ENCODE measurements at regions not wholly inside any gene's neighbourhood (a gene's known extent, or its start where the extent isn't known, plus 50 kb on each side); places are given as distances from the start of the nearest gene placed in this dataset.

DNA sequence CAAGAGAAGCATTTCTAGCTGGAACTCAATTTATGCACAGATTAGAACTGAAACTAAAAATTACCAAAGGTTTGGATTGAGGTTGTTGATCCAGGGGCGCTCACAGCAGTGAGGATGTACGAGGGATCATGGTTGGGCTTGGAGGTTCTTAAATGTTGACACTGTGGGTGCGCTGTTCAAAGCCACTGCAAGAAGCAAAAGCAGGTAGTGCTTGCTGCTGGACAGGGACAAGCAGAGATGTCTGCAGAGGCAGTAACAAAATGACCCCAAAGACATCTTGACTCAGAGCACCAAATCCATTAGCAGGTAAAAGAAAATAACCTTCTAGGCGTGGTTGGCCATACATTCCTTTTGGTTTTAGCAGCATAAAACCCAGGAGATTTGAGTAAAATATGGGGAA is 468.4 kb downstream of the ZSWIM6 start:
- no peak for DNase-seq

DNA sequence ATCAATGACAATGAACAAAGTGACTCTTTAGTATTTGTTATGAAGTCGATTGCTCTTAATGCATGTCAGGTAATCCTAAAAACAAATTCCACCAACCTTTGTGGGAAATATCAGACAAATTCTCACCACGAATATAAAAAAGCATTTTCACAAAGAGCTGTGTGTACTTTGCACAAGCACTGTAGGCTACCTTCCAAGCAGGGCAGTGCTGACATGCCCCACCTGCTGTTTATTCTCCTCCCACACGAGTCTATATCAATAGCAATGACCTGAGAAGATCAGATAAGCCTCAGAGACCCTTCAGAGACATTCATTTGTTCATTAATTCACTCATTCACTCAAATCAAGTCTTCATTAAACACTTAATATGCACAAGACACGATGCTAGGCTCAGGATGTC is 469.1 kb downstream of the ZSWIM6 start:
- DNase-seq, result no peak

DNA sequence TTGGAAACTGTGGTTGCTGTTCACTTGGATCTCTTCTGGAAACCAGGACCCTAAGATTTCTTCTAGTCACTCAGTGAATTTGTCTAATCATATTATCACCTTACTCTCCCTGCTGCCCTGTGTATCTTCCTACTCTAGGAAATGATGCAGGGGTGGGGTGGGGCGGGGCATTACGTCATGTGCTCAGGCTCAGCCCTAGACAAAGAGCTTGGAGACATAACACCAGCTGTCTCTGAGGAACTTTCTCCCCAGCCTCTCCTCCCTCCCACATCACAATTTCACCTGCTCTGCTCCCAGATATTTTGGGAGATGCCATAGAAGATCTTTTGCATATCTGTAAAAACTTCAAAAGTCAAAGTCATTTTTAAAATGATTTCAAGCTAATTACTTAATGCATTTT is 470.4 kb downstream of the ZSWIM6 start:
- no peak for DNase-seq

DNA sequence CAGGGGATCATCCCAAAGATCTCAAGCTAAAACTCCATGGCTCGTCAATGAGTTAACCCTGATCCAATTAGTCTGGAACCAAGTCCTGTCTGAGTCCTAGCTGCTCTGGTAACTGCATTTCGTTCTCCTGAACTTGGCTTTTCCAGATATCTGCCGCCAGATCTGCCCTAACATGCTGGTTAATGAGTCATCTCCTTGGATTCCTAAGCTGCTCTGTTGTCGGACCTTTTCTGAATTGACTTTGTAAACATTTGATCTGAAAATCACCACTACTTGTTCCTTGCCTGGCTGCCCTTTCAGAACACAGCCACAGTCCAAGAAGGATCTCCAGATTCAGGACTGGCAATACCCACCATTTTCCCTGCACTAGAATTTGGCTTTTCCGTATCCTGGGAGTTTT is 473.0 kb downstream of the ZSWIM6 start:
- DNase-seq, result no peak

DNA sequence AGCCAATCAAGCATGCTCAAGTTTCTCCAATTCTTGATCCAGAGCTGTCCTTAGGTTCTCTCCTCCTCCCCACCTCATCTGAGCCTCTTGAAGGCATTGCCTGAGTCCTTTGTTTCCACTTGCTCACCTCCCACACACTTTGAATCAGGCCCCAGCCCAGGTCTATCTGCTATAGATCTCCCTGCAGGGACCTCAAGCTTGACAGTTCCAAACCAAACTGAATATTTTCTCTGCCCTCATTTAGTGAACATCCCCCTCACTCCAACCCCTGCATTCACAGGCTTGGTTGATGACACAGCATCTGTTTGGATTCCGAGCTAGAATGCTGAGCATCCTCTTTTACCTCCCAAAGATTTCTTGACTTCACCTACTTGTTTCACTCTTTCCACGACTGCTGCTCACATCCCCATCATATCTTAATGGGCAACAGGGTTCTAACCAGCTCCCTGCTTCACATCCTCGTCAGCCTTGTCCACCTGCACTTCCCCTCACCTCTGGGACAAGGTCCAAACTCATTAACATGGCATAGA is 474.5 kb downstream of the ZSWIM6 start:
- no peak for DNase-seq

DNA sequence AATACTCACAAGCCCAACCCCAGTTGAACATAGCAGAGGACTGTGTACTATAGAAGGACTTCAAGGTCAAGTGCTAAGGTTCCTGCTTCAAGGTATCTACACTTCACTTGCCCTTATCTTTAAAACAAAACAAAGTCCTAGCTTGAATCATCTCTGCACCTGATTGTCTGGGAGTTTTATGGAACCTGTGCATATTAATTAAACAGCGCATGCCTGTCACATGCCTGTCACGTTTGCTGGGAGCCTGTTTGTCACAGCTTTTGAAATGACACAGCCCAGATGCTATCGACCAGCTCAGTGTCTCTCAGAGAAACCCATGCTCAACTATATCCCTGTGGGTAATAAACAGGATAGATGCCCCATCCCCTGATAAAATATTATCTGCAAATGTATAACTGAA is 476.0 kb downstream of the ZSWIM6 start:
- no peak for DNase-seq

DNA sequence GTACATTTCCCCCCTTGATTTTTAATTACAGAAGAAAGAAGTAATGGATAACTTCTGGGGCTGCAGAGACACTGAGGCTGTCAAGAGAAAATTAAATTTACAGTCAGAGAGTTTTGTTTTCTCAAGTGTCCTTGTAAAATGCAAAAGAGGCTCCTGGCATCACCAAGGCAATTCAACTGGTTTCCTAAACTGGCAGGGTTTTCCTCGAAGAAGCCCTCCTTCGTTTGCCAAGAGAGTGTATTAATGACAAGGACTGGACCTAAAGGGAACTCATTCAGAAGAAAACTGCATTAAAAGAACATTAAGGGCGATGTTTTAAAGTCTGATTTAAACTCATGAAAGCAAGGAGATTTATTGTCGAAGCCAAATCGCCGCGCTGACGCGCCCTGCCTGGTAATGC is 476.9 kb downstream of the ZSWIM6 start:
- DNase-seq, result no peak

DNA sequence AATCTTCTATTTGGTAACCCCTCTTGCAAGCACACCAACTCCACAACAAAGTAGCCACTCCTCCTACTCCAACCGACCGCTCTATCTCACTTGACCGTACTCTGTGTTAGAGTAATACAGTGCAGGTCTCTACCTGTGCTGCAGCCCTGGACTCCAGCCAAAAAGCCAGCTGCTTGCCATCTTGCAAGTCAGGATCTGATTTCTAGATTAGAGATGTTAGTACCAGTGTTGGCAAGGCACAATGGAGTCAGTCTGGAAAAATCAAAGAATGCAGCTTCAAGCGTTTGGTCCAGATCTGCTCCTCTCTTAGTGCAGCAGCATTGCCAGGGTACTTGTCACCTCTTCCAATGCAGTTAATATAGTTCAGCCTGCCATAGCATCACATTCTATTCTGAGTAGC is 477.6 kb downstream of the ZSWIM6 start:
- DNase-seq, result no peak

DNA sequence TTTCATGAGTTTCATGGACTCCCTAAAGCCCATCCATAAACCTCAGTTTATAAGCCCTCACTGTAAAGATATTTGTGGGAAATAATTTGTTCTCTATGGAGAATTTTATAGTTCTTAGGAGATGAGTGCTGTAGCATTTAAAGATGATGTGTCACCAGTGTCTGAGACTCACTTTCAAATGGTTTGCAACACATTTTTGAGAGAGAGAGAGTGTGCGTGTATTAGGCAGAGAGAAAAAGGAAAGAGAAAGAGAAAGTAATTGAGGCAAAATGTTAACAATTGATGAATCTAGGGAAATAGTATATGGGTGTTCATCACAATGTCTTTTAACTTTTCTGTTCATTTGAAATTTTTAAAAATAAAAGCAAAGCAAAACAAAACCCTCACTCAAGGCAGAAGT is 479.0 kb downstream of the ZSWIM6 start:
- DNase-seq, result no peak

DNA sequence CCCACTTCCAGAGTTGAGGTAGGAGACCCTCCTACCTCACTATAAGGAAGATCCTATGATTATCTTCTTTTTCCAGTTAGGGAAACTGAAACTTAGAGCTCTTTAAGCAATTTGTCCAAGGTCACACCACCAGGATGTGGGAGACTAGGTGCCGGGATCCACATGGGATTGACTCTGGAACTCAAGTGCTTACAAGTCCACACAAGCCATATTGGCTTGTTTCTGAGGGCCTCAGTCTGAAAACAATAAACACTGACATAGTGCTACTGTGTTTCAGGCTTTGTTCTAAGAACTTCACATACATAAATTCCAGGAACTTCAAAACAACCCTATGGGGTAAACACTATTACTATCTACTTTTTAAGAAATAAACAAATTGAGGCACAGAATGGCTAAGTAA is 481.3 kb downstream of the ZSWIM6 start:
- no peak for DNase-seq

DNA sequence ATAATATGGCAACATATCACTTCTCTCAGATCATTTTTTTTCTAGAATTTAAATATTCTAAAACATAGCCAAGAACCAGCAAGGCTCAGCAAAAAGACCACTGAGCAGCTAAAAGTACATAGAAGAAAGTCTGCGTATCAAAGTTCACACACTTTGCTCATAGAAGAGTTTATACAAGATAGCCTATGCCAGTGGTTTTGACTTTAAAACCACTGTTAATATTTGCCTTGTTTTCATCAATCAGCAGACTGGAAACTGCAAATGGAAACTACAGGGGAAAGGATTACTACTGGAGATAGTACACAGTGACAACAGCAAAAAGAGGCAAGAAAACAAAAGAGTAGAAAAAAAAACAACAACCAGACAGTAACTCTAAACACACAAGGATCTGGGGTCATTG is 483.3 kb downstream of the ZSWIM6 start:
- DNase-seq, result no peak

DNA sequence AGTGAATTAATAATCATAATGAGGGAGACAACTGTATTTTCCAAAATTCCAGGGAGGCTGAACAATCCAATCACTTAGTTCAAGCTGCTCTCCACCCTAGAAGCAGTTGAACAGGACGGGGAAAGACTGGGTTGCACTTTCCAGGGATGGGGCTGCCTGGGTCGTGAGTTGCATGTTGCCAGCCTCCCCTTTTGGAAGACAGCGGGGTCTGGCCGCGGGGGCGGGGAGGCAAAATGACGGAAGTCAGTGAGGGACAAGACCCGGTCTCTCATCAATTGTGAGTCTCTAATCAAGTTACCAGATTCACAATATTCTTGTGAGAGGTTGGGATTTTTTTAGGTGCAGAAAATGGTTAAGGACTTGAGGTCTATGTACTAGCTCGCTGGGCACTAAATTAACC is 484.1 kb downstream of the ZSWIM6 start:
- DNase-seq, result no peak

DNA sequence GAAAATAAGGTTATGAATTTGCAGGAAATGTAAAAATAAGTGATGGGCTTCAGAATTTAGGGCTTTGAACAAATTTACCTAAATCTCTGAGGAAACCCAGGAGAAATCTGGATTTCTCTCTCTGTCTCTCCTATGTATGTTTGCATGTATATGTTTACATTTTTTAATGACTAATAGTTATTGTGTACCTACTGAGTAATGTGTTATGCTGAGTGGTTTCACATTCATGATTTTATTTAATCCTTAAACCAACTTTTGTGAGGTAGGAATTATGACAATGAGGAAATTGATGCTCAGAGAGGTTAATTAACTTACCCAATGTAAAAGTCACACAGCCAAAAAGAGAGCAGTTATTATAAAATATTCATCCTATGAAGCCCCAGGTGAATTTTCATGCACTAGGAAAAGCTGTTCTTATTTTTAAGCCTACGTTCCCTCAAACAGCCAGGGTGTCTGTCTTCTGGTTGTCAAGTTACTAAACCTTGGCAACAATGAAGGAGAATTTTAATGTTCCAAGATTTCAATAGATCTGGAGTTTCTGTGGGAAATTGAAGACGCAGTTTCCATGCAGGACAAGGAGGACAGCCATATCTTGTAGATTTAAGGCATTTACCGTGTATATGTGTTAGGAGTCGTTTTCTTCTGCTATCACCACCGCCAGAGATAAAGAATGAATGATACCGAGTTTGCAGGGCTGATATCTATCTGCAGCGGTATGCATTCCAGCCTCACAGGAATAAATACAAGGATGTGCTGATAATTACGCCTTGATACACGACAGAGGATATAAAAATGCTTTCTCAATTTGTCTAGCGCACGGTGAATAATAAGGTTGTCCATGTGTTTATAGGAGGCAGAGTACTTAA is 484.8 kb downstream of the ZSWIM6 start:
- no peak for DNase-seq

DNA sequence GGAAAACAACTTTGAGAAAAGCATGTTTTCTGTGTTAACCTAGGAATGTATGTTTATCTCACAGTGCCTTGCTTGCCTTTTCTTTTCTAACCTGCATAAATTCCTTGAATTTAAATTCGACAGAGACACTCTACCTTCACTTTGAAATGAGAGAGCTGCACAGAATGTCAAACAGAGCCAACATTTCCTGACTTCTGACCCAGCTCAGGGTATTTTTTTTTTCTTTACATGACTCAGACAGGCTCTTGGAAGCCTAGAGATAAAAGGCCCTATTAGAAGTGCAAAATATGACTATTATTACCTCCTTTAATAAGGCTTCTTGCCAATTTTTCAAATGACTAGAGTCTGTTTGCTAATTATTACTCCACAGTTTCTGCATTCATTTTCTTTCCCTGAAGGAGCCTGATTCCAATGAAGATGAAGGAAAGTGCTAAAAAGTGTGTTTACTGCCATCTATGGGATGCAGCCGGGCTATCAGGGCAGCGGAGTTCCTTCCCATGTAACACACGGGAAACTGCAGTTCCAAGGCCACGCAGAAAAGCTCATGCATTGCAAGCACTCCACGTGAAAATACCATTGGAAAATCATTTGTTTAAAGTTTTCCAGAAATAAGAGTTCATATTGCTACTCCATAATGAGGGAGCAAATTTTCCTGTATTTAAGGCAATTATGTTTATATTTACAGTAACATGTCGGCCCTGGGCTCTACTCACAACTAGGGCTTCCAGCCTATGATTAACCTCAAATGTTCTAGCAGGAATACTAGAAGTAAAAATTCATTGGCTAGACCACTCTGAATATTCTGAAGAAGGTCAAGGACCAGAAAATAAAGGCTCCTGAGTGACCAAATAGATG is 485.6 kb downstream of the ZSWIM6 start:
- no peak for DNase-seq

DNA sequence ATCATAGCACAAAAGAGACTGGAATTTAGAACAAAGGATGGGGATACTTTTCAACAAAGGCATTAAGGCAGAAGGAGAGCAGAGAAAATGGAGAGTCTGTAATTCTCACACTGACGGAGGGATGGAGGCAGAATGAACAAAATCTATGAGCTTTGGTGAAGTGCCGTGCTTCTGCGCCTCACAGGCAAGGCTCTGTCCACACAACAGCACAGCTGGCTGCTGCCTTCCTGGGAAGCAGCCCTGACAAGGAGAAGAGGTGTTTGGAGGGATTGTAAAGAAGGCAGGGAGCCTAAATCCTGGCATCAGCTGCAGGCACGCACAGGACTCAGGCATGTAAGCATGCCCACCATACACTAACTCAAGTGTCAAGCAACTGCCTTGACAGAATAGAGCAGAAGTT is 485.2 kb upstream of the KIF2A start:
- DNase-seq, result no peak

DNA sequence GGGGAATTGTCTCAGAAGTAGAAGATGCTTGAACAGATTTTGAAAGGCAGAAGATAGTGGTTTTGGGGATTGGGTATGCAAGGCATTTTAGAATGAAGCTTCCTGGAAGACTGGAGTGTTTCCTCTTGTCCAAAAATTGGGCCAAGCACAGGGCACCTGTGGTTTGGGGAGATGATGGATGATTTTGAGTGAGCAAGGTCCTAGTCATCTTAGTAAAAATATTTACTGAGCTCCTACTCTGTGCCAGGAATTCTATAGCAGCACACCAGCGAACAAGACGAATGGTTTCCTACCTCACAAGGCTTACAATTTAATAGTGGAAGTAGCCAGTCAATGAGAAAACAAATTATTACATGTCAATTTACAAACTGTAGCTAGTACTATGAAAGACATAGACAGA is 484.4 kb upstream of the KIF2A start:
- no peak for DNase-seq

DNA sequence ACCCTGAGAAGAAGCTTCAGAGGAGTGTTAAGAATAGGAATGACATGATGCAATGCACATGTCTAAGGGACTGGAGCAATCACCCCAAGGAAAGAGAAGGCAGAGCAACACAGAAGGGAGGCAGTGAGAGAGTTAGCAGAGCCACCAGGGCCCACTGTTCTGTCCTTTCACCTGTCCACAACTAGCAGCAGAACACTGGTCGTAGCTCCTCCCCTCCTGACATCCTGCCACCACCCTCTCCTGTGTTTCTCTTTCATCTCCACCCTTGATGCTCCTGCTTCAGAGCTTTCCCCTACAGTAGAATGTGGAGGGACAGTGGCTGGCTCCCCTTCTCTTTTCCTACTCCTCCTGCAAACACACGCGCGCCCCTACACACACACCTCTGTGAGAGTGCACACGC is 483.4 kb upstream of the KIF2A start:
- DNase-seq, result no peak

DNA sequence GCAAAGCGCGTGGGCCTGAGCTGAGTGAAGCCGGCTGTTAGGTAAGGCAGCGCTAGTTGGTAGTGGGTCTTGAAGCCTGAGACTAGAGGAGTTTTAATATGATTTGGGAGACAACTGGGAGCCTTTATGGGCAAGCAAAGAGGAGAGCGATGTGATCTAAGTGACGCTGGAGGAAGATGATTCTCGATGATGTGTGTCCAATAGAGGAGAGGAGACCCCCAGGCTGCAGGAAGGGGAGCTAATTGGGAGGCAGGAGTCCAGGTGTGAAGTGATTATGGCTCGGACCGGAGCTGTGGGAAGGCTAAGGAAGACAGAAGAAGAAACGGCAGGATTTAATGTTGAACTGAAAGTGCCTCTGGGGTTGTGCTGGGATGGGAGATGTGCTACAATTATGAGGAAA is 482.9 kb upstream of the KIF2A start:
- no peak for DNase-seq

DNA sequence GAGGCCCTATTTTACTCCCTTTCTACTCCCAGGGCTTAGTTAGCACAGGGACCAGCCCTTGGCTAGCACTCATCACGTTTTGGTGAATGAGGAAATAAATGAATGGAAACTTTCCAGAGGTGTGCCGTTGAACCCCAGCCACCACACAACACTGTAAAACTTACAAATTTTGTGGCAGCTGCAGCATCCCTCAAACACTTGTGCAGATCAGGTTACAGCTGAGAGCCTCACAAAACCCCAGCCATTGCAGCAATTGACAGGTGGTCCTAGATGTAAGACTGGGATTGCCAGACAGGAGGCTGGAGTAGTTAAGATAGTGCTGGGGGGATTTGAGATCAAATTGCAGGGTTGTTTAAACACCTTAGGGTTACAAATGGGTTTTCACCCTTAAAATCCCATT is 482.2 kb upstream of the KIF2A start:
- no peak for DNase-seq

DNA sequence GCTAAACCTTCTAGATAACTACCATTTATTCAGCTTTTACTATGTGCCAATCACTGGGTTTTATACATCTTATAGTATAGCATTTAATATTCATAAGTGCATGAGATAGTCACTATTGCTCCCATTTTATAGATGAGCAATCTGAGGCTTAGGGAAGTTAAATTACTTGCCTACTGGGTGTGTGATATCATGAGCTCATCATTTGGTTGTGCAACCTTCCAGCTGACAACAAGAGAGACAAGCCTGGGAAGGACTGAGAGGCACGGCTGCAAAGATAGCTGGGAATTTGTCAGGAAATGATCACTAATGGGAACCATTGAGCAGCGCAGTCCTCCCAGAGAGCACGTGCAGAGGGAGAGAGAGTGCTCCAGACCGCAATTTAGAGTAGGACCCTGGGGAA is 481.6 kb upstream of the KIF2A start:
- DNase-seq, result no peak

DNA sequence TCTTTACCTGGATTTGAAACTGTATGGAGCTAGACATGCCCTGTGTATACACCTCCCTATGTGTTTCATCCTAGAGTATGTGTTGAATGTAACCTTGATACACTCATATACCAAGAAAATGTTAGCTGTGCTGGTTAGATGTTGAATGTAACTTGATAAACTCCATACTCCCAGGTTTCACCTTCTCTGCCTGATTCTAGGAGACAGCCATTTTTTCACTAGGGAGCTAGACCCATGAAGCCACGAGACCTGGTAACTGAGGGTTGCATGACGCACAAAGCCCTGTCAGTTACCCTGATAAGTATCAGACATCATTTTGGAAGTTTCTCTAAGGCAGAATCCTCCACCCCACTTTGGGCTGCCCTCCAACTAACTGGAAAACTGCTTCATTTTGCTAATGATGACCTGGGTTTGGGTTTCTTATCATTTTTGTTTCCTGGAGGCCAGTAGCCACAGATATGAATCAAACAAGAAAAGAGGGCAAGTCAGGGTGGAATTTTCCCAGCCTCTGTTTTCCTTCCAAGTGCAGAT is 478.5 kb upstream of the KIF2A start:
- DNase-seq, result no peak

DNA sequence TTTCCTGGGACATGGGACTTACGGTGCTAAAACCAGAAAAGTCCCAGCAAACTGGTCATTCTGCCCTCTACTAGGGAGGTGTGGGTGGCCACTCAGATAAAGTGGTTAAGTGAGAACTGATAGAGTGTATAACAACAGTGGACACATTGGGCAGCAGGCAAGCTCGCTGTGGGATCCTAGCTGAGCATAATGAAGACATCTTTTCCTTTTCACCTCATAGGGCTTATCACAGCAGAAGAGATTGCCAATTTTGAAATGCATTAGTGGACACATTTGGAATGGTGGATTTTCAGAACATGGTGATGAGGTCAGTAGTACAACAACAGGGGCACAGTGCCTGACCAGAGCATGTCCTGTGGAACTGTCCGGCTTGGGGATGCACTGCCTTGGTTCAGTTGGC is 477.1 kb upstream of the KIF2A start:
- no peak for DNase-seq

DNA sequence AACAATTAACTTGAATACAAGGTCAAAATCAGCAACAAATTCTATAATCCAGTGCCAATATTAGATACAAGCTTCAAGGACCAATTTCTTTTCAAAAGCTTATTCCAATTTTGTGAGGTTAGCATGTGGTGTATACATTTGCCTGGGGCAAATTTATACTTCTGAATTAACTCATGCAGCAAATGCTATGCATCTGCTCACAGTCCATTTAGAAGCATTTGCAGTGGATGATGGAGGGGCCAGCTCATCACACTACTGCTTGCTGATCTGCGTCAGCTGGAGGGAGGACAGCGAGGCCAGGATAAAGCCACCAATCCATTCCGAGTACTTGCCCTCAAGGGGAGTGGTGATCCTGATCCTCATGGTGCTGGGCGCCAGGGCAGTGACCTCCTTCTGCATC is 474.3 kb upstream of the KIF2A start:
- no peak for DNase-seq

DNA sequence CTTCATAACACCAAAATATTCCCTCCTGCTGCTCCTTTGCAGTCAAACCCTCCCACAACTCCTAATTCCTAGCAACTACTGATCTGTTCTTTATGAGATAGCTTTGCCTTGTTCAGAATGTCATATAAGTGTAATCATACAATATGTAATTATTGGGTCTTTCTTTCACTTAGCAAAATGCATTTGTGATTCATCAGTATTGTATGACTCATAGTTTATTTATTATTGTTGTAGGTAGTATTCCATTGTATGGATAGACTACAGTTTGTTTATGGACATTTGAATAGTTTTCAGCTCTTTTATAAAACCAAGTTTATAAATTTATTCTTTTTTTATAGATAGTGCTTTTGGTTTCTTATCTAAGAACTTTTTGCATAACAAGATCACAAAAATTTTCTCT is 468.2 kb upstream of the KIF2A start:
- no peak for DNase-seq
